Ectodermal cell (in vitro differentiated cells): ENCODE measurements at regions not wholly inside any gene's neighbourhood (a gene's known extent, or its start where the extent isn't known, plus 50 kb on each side); places are given as distances from the start of the nearest gene placed in this dataset.

ENCODE experiments used
- H3K27ac ChIP-seq: 2 replicates; pipeline ENCODE4 v1.7.0; 2013; ENCODE audit warnings: mild to moderate bottlenecking, low read depth, low read length; ENCODE audit not compliant: insufficient read depth, poor library complexity, severe bottlenecking
- H3K27me3 ChIP-seq: 2 replicates; pipeline ENCODE4 v1.7.0; 2013; ENCODE audit warnings: mild to moderate bottlenecking, low read length; ENCODE audit not compliant: insufficient read depth, control insufficient read depth, poor library complexity, severe bottlenecking
- H3K36me3 ChIP-seq: one replicate; pipeline ENCODE4 v1.7.0; 2013; ENCODE audit warnings: low read length; ENCODE audit not compliant: control insufficient read depth, insufficient read depth
- H3K4me1 ChIP-seq: one replicate; pipeline ENCODE4 v1.7.0; 2013; ENCODE audit warnings: low read length; ENCODE audit not compliant: control insufficient read depth, insufficient read depth
- H3K4me3 ChIP-seq: 2 replicates; pipeline ENCODE4 v1.7.0; 2013; ENCODE audit warnings: low read depth, low read length, control low read depth; ENCODE audit not compliant: insufficient read depth
- H3K9me3 ChIP-seq: 2 replicates; pipeline ENCODE4 v1.7.0; 2013; ENCODE audit warnings: mild to moderate bottlenecking, low read length, moderate library complexity; ENCODE audit not compliant: control insufficient read depth
- WGBS, 2 experiments: methylation state at CpG; one replicate each; pipeline ENCODE4 v1.1.7; 2013; ENCODE audit warnings: missing lambda C conversion rate in 2 of 2; 5-methylcytosine and 5-hydroxymethylcytosine counted together

DNA sequence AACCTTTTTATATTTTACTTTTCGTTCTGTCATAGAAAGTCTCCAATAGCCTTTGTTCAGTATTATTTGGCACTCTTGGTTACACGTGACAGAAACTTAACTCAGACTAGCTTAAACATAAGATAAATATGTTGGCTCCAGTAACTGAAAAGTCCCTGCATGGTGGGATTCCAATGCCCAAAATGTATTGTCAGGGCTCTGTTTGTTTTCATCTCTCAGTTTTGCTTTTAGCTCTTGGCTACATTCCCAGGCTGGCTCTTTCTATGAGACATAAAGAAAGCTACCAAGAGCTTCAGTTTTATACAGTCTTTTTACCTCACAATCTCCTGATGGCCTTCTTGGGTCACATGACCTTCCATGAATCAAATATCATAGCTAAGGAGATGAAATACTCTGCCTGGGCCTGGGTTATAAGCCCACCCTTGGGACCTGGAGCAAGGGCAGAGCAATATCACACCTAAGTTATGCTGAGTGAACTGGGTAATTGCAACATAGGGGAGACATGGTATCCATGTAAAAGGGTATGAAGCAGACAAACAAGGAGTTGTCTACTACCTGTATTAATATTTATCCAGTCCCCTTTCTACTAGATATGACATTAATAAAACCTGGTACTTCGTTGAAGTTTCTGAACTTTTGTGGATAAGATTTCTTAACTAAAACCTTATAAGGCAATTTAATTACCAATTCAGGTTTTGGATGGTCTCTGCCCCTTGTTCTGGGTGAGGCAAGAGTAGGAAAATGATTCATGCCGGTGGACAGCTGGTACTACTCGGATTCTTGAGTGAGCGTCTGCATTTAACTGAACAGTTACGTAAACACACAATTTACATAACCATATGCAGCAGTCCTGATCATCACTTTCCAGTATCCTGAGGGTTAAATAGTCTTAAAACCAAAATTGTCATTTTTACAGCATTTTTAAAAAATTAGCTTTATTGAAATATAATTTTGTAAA is 442.3 kb downstream of the GPATCH2 start:
- Histone ChIP-seq H3K4me1 (no peaks in the 10 kb centered on the region), H3K36me3 (no peaks in the 10 kb centered on the region), H3K4me3 (no peak overlapping the region), H3K9me3 (no peaks in the 10 kb centered on the region), H3K27ac (no peak overlapping the region), H3K27me3 (no peaks in the 10 kb centered on the region)
- 93 to 94% methylated on average over 6 of the region's 7 CpGs for WGBS, 2 experiments

GRCh38 chr1:217186664-217187063 is 444.2 kb downstream of the GPATCH2 start:
- Histone ChIP-seq H3K9me3 (no peaks in the 10 kb centered on the region), H3K27ac (no peak overlapping the region), H3K4me1 (no peaks in the 10 kb centered on the region), H3K36me3 (no peaks in the 10 kb centered on the region), H3K27me3 (no peaks in the 10 kb centered on the region), H3K4me3 (no peak overlapping the region)

DNA sequence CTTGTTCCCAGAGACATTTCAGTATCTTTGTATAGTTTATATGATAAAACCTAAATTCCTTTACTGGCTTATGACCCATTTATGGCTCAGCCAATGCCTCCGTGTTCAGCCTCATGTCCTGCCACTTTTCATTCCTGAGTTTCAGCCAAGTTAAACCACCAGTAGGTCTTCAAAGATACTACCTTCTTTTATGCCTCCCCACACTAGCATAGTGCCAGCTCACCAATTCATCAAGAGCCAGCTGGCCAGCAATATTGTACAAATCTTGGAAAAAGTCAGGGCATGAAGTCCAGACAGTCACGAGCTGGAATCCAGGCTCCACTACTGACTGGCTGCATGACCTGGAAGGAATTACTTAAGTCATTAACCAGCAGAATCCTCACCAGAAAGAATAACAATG is 446.0 kb downstream of the GPATCH2 start:
- no peaks in the 10 kb centered on the region for H3K9me3 ChIP-seq
- no peaks in the 10 kb centered on the region for H3K27me3 ChIP-seq
- H3K27ac ChIP-seq: no peak overlapping the region
- no peaks in the 10 kb centered on the region for H3K36me3 ChIP-seq
- H3K4me1 ChIP-seq: no peaks in the 10 kb centered on the region
- 92 to 97% methylated on average over 2 of the region's 2 CpGs for WGBS, 2 experiments
- no peak overlapping the region for H3K4me3 ChIP-seq

- WGBS, 2 experiments: 96 to 98% methylated on average over 6 of the region's 6 CpGs
- Histone ChIP-seq H3K4me3 (no peak overlapping the region), H3K36me3 (no peaks in the 10 kb centered on the region), H3K4me1 (no peaks in the 10 kb centered on the region), H3K9me3 (no peaks in the 10 kb centered on the region), H3K27ac (no peak overlapping the region), H3K27me3 (no peaks in the 10 kb centered on the region)
Measured at GRCh38 chr1:217182992-217183391, 447.9 kb downstream of the GPATCH2 start.

- Histone ChIP-seq H3K4me3 (no peak overlapping the region), H3K36me3 (no peaks in the 10 kb centered on the region)
Measured at GRCh38 chr1:217181756-217182155, 449.1 kb downstream of the GPATCH2 start.

DNA sequence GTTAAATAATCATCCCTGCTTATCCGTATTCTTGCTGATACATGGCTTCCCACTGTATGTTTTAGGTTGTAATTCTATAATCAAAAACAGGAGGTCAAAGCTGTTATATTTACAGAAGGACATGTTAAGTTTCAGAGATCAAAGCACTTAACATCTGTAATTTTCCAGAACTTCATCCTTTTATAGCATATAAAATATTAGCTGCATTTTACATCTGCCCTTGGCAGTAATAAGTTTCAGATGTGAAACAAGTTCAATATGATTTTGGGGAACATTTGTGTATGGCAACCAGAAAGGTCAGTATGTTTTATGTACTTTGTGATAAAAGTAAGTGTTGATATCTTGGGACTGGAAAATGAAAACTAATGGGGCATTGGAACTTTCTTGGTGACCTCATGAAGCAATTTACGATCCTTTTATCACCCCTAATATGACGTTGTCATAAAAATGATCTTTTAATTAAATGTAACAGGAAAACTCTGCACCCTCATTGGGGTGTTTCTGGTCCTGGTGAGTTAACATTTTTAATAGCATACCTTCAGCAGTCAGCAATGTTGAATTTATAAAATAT is 449.6 kb downstream of the GPATCH2 start:
- no peaks in the 10 kb centered on the region for H3K36me3 ChIP-seq
- H3K4me3 ChIP-seq: no peak overlapping the region
- H3K9me3 ChIP-seq: no peaks in the 10 kb centered on the region
- no peaks in the 10 kb centered on the region for H3K4me1 ChIP-seq
- no peaks in the 10 kb centered on the region for H3K27me3 ChIP-seq
- WGBS, 2 experiments: 100% methylated on average over 3 of the region's 3 CpGs; no CpG with 5 or more reads in 1 of the 2 experiments
- H3K27ac ChIP-seq: no peak overlapping the region

More at GRCh38 chr1:217181756-217182155, 449.1 kb downstream of the GPATCH2 start:
- H3K27ac ChIP-seq: no peak overlapping the region
- H3K27me3 ChIP-seq: no peaks in the 10 kb centered on the region
- H3K9me3 ChIP-seq: no peaks in the 10 kb centered on the region
- H3K4me1 ChIP-seq: no peaks in the 10 kb centered on the region

DNA sequence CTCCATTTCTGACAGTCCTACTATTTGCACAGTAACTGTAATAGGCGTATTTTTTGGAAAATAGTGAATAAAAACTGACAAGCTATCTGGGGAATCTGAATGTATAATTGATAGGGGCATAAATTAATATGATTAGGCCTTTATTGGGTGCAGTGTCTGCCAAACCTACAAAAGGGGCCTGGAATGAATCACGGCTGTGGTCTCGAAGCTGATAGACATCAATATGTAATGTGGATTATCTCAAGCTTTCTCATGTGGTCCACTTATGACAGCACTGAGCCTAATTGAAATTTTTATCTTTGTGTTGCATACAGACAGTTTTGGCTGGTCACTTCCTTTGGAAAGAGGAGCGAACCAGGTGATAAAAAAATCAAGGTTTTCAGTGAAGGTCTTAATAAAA is 450.4 kb downstream of the GPATCH2 start:
- H3K4me1 ChIP-seq: no peaks in the 10 kb centered on the region
- H3K36me3 ChIP-seq: no peaks in the 10 kb centered on the region
- WGBS, 2 experiments: 96 to 97% methylated on average over 4 of the region's 4 CpGs

DNA sequence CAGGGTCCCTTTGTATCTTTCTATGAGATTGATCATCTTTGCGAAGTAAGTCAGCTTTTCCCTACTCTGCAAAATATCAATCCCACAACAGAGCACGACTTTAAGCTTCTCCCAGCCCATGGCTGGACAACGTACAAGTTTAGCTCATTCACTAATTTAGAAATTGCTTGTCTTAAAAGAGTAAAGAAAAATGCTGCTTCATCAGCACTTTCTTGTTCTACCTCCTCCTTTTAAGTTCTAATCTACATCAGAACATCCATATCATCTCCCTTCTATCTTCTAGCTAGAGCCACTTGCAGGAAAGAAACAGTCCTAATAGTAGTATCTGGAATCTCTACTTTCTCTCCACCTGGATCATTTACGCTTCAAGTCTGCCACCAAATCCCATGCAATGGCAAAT is 441.2 kb upstream of the ESRRG start:
- H3K27ac ChIP-seq: no peak overlapping the region
- no peaks in the 10 kb centered on the region for H3K9me3 ChIP-seq
- H3K4me3 ChIP-seq: no peak overlapping the region
- WGBS, 2 experiments: 95 to 98% methylated on average over 4 of the region's 4 CpGs
- H3K36me3 ChIP-seq: no peaks in the 10 kb centered on the region
- H3K27me3 ChIP-seq: no peaks in the 10 kb centered on the region
- no peaks in the 10 kb centered on the region for H3K4me1 ChIP-seq

More for the DNA sequence above, 450.4 kb downstream of the GPATCH2 start:
- no peak overlapping the region for H3K27ac ChIP-seq
- H3K4me3 ChIP-seq: no peak overlapping the region
- H3K9me3 ChIP-seq: no peaks in the 10 kb centered on the region
- H3K27me3 ChIP-seq: no peaks in the 10 kb centered on the region

DNA sequence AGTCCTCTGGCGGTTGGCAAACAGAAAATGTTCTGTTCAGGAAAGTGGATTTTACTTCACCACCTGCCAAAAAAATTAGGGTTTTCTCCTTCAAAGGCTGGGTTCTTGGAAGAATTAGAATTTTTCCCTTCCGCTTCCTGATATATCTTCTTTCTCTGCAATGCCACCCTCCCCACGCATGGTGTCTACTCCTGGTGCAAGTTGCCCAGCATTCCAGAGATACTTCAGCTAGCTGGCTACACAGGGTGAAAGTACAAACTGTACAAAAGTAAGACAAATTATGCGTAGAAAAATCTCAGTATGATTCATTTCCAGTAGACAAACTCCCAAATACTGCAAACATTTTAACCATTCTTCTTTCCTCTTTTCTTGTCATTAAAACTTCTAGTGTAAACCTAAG is 430.1 kb upstream of the ESRRG start:
- Histone ChIP-seq H3K4me1 (no peaks in the 10 kb centered on the region), H3K9me3 (peaks cover 2% of the 10 kb centered on the region), H3K27ac (no peak overlapping the region), H3K4me3 (no peak overlapping the region), H3K27me3 (no peaks in the 10 kb centered on the region), H3K36me3 (no peaks in the 10 kb centered on the region)
- WGBS, 2 experiments: 93 to 97% methylated on average over 4 of the region's 4 CpGs

GRCh38 chr1:217150366-217150765 is 427.1 kb upstream of the ESRRG start:
- no peak overlapping the region for H3K4me3 ChIP-seq
- no peaks in the 10 kb centered on the region for H3K4me1 ChIP-seq
- H3K36me3 ChIP-seq: no peaks in the 10 kb centered on the region
- no peak overlapping the region for H3K27ac ChIP-seq
- no peaks in the 10 kb centered on the region for H3K27me3 ChIP-seq
- H3K9me3 ChIP-seq: peaks cover 2% of the 10 kb centered on the region
